HG03469 (cell line): ENCODE measurements at regions not wholly inside any gene's neighbourhood (a gene's known extent, or its start where the extent isn't known, plus 50 kb on each side); places are given as distances from the start of the nearest gene placed in this dataset.
"Not testable (repeated sequence)": the region's sequence is repeated elsewhere in the genome, so short reads cannot be mapped to it uniquely, and the experiment has no call there.

ENCODE experiments used
- ATAC-seq: cut with Tn5 transposase; IDR thresholded peaks from one replicate; pipeline ENCODE4 v1.9.1; 2021; ENCODE audit warnings: mild to moderate bottlenecking, moderate library complexity, moderate number of reproducible peaks; ENCODE audit not compliant: unreplicated experiment

DNA sequence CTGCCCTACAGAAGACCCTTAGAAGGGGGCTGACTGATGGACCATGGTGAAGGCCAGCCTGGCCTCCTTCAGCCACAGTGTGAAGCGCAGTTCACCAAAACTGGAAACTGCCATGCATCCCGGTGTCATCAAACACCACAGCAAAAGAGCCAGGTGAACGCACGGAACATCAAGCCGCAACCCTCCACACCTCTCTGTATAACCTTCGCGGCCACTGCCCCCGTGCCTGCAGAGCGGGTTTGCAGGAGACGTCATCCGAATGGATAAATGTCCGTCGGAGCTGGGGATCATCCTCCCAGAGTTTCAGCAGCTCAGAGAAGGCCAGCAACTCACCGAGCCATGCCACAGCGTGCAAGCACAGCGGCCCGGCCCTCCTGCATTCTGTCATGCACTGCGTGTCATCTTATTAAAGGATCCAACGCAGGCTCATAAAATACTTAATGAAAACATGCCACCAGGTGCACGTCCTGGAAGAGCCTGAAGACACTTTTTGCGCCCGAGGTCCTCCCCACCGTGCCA lies 309.9 kb downstream of the BRD1 start:
- no peak for ATAC-seq

DNA sequence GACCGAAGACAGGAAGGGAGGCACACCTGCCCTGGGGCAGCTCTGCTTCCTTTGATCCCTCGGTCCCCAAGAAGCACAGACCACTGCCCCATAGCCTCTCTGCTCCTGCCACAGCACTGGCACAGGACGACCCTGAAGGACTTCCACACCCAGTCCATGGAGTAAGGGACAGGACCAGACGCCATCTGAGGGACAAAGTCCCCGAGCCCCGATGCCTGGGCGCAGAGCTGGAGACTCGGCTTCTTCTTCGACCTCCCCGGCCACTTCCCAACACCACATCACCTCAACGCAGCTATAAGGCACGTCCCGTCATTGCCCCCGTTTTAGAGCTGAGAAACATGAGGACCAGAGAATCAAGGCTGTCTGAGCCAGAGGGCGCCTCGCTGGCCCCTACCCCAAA lies 310.5 kb downstream of the BRD1 start:
- ATAC-seq, result no peak

DNA sequence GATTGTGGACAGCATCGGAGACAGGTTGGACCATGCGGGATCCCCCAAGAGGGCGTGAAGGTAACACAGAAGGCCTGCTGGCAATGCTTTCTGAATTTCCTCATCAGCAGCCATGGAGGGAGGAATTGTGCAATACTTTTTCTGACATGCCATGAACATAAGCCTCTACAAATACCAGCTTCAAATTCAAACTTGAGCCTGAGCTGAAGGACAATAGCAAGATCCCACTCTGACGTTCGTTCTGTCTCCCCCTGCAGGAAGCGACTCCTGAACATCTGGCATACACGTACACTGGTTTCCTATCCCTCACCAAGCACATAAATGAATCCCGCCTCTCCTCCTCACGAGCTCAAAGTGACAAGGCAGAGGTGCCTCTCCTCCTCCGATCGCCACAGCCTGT lies 312.2 kb downstream of the BRD1 start:
- ATAC-seq, result no peak

DNA sequence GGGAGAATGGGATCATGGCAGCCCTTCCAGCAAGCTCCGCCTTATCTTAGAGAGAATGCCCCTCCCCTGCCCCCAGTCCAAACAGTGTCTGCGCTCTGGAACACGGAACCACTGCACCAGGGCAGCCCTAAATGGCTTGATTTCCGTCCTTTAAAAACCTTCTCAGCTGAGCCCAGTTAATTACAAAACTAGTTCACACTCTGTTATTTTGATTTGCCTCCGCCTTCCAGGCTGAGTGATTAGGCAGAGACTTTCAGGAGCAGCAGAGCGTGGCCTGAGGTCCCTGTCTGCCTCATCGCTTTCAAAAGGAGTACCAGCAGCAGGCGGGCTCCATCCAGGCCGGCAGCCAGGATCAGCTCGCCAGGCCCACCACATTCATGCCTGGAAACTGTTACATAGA lies 313.0 kb downstream of the BRD1 start:
- no peak for ATAC-seq

DNA sequence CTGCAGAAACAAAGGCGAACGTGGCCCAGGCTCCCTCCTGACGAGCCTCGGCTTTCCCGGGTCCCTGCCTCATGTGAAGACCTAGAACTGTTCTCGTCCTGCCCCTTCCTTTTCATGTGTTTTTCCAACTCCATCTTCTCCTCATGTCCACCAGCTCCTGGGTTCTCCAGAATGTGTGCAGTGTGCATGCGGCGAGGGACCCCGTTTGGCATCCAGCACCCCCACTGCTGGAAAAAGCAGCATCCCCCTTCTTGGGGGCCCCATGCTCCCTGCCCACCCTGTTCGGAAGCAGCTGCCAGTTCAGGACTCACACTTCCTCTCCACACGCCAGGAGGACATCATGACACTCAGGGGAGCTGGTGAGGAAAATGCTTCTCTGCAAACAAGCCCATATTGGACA lies 313.5 kb downstream of the BRD1 start:
- no peak for ATAC-seq

DNA sequence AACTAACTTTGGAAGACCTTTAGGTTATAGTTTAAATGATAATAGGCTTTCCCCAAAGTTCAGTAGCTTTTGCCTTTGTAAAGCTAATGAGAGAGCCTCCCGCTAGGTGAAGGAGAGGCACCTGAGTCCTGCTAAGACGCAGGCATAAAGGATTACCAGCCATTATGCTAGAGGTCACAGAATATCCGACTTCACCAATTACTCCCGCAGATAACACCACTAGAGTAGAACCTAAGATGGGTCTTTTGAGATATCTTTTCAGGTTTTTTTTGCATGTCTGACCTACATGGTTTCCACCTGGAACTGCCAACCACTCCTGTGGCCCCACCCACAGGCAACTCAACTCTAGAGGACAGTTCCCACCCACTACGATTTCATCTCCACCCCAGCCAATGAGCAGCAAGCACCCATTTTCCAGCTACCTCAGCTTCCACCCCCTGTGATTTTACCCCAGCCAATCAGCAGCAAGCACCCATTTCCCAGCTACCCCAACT lies 314.3 kb downstream of the BRD1 start:
- ATAC-seq, result no peak

DNA sequence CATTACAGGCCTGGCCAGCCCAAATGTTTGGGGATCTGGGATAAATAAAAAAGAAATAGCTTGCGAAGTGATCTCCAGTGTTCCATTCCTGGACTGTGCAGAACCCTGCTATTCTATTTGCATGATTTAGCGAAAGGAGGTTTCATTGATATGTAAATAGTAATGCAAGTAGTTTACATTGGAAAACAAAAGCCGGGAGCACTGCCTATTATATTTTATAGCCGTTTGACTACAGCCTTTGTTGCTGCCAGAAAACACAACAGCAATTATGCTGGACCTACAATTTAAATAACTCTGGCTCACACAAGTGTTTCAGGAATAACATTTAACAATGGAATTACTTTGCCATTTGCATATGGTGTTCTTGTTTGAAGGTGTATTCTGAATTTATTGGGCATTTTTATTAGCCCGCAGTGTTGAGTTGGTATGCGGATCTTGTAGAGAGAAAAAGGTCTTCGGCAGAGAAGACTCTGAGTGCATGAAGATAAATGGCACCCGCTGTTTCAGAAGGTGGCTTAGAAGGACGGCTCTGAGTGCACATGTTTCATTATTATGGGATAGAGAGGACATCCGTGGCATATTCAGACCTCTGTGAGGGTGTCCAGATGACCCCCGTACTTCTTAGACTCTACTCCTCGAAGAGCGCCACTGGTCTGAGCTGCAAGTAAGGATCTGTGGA lies 315.0 kb downstream of the BRD1 start:
- no peak for ATAC-seq

DNA sequence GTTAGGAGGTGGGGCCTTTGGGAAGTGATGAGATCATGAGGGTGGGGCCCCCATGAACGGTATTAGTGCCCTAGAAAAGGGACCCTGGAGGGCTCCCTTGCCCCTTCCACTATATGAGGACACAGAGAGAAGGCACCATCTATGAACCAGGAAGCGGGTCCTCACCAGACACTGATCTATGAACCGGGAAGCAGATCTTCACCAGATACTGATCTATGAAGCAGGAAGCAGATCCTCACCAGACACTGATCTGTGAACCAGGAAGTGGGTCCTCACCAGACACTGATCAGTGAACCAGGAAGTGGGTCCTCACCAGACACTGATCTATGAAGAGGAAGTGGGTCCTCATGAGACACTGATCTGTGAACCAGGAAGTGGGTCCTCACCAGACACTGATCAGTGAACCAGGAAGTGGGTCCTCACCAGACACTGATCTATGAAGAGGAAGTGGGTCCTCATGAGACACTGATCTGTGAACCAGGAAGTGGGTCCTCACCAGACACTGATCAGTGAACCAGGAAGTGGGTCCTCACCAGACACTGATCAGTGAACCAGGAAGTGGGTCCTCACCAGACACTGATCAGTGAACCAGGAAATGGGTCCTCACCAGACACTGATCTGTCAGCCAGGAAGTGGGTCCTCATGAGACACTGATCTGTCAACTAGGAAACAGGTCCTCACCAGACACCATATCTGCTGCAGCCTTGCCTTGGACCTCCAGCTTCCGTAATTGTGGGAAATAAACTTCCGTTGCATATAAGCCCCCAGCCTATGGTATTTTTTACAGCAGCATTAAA lies 316.1 kb downstream of the BRD1 start:
- not testable (repeated sequence) for ATAC-seq

DNA sequence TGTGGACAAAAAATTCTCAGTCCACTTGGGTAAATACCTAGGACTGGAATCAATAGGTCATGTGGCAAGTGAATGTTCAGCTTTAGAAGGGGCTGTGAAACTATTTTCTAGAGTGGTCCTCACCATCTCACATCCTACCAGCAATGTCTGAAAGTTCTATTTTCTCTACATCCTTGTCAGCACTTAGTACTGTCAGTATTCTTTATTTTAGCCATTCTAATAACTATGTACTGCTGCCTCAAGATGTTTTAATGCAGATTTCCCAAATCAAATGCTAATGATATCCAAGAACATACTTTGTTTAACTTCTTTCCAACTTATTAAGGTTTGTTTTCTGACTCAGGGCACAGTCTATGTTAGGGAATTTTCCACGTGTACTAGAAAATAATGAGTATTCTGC lies 317.0 kb downstream of the BRD1 start:
- no peak for ATAC-seq

DNA sequence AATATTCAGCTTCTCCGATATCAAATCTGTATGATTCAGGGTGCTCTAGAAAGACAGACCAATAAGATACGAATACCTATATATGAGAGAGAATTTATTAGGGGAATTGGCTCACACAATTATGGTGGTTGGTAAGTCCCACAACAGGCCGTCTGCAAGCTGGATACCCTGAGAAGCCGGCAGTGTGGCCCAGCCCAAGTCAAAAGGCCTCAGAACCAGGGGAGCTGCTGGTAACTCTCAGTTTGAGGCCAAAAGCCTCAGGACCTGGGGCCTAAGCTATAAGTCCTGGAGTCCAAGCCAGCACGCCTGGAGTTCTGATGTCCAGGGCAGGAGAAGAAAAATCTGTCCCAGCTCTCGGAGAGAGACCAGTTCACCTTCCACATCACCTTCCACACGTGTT lies 318.7 kb downstream of the BRD1 start:
- no peak for ATAC-seq

DNA sequence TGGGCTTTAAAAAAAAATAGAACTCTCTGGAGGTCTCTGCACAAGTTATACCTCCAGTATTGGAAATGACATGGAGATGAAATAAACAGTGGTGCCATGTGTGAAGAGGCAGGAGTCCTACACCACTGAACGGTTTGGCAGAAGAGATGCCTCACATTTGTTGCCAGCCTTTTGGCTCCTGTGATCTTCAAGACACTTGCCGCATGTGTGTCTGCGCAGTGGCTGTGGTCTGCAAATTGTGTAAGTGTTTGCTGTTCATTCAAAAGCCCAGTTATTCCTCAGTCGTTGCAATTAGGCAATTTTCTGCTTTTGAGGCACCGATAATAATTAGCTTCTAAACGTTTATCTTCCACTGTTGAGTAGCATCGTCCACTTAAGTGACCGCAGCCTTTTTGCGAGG lies 319.1 kb downstream of the BRD1 start:
- ATAC-seq, result no peak

DNA sequence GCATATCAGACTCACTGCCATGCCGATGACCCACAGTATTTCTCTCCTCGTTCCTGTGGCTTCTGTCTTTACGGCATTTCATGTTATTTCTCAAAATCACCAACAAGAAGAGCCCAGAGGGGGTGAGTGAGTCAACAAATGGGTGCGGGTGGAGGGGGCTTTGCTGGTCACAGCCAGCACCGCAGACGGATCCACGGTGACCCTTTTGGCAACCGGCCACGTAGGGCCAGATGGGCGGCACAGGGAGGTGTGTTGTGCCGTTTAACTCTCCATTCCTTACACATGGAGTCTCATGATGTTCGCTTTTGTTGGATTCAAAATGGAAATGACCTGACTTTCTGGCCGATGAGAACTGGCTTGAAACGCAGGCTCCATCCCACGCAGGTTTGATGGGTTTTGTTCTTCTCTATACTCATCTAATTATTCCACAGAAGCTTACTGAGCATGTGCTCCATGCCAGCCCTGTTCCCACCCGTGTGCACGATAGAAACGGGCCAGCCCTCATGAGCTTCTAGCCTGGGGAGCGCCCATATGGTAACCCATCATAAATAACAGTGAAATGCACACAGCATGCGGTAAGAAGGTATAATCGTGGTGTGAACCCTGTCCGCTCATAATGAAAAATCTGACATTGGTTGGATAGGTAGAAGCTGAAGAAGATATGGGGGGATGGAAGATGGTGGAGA lies 319.9 kb downstream of the BRD1 start:
- no peak for ATAC-seq

DNA sequence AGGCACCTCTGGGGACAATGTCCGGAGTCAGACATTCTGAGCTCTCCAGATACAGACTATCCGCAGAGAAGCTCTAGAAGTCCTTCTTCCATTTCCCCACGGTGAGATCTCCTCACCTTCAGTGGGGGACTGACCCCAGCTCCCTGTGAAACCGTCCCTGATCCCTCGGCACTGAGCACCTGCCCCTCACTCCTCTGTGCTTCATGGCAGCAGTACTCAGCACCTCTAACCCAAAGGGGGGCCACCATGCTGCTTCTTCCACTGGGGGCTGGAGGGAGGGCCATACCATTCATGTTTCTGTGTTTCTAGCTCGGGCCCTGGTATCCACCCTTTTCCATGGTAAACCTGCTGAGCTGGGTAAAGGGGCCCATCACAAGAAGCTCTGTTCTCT lies 321.7 kb downstream of the BRD1 start:
- ATAC-seq, result no peak

DNA sequence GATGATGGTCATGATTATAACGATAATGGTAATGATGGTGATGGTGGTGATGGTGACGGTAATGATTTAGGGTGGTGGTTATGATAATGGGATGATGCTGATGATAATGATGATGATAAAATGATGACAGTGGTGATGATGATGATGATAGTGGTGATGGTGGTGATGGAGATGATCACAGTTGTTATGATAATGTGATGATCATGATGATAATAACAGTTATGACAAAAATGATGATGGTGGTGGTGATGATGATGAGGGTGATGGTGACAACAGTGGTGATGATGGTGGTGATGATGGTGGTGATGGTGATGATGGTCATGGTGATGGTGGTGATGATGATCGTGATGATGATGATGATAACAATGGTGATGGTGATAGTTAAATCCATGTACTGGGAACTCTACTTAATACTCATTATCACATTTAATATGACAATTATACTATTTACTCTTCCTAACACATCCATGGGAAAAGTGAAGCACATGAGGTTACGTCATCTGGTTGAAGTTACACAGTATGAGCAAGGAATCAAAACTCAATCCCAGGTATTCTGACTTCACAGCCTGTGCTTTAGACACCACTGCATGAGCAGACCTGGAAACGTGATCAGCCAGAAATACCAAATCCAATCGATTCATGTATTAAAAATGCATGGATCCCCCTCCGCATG lies 322.2 kb downstream of the BRD1 start:
- no peak for ATAC-seq

DNA sequence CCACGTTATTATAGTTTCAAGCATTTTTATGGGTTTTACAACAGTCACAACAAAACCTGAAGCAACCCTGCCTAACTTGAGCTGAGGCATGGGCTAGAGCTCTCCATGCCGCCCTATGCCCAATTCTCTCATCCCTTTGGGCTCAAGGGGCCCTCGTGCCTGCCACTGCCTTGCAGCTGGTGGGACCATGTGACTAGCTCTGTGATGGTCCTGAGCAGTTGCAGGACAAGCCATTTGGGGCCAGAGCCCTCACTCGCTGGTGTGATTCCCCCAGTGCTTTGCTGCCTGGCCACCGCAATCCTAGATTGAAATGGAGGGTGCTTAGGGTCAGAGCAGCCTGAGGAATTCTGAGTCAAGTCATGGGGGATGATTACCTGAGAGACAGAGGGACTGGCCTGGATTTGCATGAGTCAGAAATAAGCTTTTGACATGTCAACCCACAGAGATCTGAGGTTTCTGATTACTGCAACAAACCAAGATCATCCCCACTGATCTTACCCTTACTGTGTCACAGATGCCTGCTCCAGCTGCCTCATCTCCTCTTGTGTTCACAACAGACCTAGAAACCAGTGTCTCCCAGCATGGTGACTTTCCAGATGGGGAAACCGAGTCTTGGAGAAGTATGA lies 323.7 kb downstream of the BRD1 start:
- ATAC-seq, result no peak

DNA sequence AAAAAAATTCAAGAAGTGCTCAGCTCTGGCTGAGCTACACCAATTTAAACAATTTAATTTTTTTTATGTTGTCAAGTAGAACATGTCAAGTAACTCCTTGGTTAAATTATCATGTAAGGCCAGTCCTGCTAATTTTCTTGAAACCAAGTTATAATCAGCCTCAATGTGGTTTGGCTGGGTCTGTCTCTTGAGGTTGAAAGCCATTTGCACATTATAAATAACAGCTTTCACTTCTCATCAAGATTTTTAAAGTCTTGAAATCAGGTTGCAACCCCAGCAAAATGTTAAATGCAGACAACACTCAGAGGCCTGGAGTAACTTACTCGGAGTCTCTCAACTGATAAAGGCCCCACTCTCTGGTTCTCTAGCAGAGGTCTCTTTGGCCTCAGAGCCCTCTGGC lies 324.4 kb downstream of the BRD1 start:
- no peak for ATAC-seq

DNA sequence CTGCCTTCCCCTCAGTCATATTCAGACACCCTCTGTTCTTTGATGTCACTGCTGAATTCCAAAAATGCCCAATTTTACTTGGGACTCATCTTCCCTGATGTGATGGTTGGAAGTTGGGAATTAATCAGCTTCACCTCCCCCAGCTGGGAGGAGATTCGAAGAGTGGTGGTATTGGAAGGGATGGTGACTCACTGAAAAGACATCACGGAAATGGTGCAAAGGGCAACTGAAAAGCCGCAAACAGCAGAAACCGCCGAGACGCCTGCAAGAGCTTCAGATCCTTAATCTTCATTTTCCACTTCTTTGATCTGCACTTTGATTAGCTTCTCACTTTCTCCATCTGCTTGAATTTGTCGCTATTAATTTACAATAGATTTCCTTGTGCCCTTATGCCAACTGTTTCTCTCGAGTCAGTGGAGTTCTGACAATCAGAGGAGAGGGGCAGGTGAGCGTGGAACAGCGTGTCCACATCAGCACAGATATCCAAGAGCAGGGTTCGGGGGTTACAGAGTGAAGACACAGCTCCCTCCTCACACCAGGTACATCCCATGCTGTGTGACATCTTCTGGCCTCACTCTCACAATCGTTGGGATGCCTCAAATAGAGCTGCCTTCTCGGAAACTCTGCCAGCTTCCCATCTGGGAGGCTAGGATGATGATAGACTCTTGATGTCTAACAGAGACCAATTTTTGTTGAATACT lies 325.4 kb downstream of the BRD1 start:
- no peak for ATAC-seq

DNA sequence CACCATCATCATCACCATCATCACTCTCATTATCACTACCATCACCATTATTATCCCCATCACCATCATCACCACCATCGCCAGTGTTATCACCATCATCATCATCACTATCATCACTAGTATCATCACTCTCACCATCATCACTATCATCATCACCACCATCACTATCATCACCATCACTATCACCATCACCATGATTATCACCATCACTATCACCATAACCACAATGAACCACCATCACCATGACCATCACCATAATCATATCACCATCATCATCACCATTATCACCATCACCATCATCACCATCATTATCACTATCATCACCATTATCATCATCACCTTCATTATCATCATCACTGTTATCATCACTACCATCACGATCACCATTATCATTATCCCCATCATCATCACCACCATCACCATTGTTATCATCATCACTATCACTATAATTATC lies 326.7 kb downstream of the BRD1 start:
- ATAC-seq, result no peak

DNA sequence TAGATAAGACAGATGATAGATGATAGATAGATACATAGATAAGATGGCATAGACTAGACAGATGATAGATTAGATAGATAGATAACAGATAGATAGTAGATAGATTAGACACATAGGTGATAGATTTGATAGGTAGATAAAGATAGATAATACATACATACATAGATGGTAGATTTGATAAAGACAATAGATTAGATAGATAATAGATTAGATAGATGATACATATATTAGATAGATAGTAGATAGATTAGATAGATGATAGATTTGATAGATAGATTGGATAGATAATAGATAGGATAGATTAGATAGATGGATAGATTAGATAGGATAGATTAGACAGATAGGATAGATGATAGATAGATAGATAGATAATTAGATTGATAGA lies 327.6 kb downstream of the BRD1 start:
- ATAC-seq, result no peak
